B cell (primary cell): ENCODE measurements at regions not wholly inside any gene's neighbourhood (a gene's known extent, or its start where the extent isn't known, plus 50 kb on each side); places are given as distances from the start of the nearest gene placed in this dataset.

ENCODE experiments used
- EZH2 ChIP-seq: IDR thresholded peaks from 2 replicates; pipeline ENCODE4 v1.6.1; 2012; ENCODE audit warnings: borderline replicate concordance, low read depth, mild to moderate bottlenecking, moderate library complexity, low read length; ENCODE audit not compliant: insufficient read depth, poor library complexity, severe bottlenecking
- TF ChIP-seq, protein P1 (sequence below): fragments of 200-600 bp; IDR thresholded peaks from one replicate; pipeline ENCODE4 v1.8.0; 2022; ENCODE audit warnings: antibody characterized with exemption, mild to moderate bottlenecking

DNA sequence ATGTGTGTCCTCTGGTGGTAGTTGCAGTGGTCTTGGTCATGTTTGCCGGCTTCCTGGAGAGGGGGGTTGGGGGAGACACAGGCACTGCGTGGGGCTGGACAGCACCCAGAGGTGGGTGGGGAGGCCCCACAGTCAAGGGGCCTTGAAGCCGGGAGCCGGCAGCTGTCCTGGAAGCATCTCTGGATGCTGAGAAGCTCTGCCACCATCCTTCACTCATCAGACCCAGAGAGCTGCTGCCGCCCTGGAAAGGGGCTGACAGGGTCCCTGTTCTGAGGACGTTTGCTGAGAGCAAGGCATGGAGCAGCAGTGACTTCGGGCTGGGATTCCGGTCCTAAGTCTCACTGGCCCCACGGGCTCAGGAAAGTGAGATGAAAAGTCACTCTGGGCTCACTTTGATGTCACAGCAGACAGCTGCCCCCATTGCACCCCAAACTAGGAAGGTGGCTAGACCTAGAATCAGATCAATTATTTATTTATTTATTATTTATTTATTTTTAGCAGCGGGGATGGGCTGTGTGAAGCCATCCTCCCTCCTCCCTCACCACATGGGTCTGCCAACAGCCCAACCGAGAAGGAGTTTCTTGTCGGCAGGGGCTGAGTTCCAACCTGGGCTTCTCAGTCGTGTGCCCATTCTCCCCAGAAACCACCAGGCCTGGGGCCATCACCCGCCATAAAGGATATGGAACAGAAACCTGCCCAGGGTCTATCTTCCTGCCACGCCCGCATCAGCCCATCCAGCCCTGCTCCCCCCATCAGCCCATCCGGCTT lies 547.4 kb downstream of the PTPRU start:
- TF ChIP-seq, protein P1, sequence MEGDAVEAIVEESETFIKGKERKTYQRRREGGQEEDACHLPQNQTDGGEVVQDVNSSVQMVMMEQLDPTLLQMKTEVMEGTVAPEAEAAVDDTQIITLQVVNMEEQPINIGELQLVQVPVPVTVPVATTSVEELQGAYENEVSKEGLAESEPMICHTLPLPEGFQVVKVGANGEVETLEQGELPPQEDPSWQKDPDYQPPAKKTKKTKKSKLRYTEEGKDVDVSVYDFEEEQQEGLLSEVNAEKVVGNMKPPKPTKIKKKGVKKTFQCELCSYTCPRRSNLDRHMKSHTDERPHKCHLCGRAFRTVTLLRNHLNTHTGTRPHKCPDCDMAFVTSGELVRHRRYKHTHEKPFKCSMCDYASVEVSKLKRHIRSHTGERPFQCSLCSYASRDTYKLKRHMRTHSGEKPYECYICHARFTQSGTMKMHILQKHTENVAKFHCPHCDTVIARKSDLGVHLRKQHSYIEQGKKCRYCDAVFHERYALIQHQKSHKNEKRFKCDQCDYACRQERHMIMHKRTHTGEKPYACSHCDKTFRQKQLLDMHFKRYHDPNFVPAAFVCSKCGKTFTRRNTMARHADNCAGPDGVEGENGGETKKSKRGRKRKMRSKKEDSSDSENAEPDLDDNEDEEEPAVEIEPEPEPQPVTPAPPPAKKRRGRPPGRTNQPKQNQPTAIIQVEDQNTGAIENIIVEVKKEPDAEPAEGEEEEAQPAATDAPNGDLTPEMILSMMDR: no peak
- no peak for TF ChIP-seq EZH2
